NCI-H345 treated with DMSO at 0.1 percent for 48 hours (cell line): ENCODE measurements at regions not wholly inside any gene's neighbourhood (a gene's known extent, or its start where the extent isn't known, plus 50 kb on each side); places are given as distances from the start of the nearest gene placed in this dataset.

Experiments
- DNase-seq: peaks from one replicate; lab custom pipeline; 2025; ENCODE audit not compliant: unreplicated experiment; lab: John Stamatoyannopoulos, UW

- no peak for DNase-seq
These were observed 77.1 kb upstream of the CD82 start for GRCh38 chr11:44488165-44488965.

- no peak for DNase-seq
These were observed 72.1 kb upstream of the CD82 start for GRCh38 chr11:44493383-44493782.

GRCh38 chr11:44493930-44494329 lies 71.5 kb upstream of the CD82 start:
- no peak for DNase-seq

GRCh38 chr11:44494785-44495184 lies 70.7 kb upstream of the CD82 start:
- no peak for DNase-seq

- DNase-seq = no peak
These were observed 69.1 kb upstream of the CD82 start for GRCh38 chr11:44496391-44496790.

GRCh38 chr11:44498089-44498871 lies 67.2 kb upstream of the CD82 start:
- DNase-seq = no peak

- DNase-seq = no peak
These were observed 63.0 kb upstream of the CD82 start for GRCh38 chr11:44502506-44502905.

GRCh38 chr11:44505581-44506054 lies 59.8 kb upstream of the CD82 start:
- no peak for DNase-seq

- no peak for DNase-seq
These were observed 59.0 kb upstream of the CD82 start for GRCh38 chr11:44506375-44507016.

- no peak for DNase-seq
These were observed 58.0 kb upstream of the CD82 start for GRCh38 chr11:44507491-44507890.

GRCh38 chr11:44507896-44508445 lies 57.5 kb upstream of the CD82 start:
- DNase-seq = no peak

- DNase-seq = no peak
These were observed 56.2 kb upstream of the CD82 start for GRCh38 chr11:44509296-44509695.

- no peak for DNase-seq
These were observed 55.1 kb upstream of the CD82 start for GRCh38 chr11:44510372-44510771.

- DNase-seq = no peak
These were observed 52.6 kb upstream of the CD82 start for GRCh38 chr11:44512818-44513217.

- no peak for DNase-seq
These were observed 50.4 kb upstream of the CD82 start for GRCh38 chr11:44515048-44515447.
